ENCODE measurements at regions not wholly inside any gene's neighbourhood (a gene's known extent, or its start where the extent isn't known, plus 50 kb on each side); places are given as distances from the start of the nearest gene placed in this dataset.

- in situ Hi-C loops (cut with HindIII; ENCODE audit: low pct_ligation_motif_present, low sequenced_read_pairs): no loop called here
- no peak for DNase-seq
- Histone ChIP-seq H3K36me3 (replicated peaks) (no peaks in the 10 kb centered on the region), H3K27me3 (replicated peaks) (no peaks in the 10 kb centered on the region), H3K27ac (no peak overlapping the region), H3K4me3 (ENCODE audit: low read depth, low read length) (no peak overlapping the region)
- no peak for TF ChIP-seq CTCF (IDR thresholded peaks at IDR 0.05; ENCODE audit: low read depth, low read length, missing control alignments)
Observed at GRCh38 chr7:67690700-67691099, 694.1 kb downstream of the TYW1 start.

GRCh38 chr7:67692425-67692824 lies 695.8 kb downstream of the TYW1 start:
- no peak for DNase-seq
- in situ Hi-C loops (cut with HindIII; ENCODE audit: low pct_ligation_motif_present, low sequenced_read_pairs): no loop called here
- no peak overlapping the region for H3K27ac ChIP-seq
- H3K27me3 ChIP-seq (replicated peaks): no peaks in the 10 kb centered on the region
- H3K4me3 ChIP-seq (ENCODE audit: low read depth, low read length): no peak overlapping the region
- no peak for TF ChIP-seq CTCF (IDR thresholded peaks at IDR 0.05; ENCODE audit: low read depth, low read length, missing control alignments)
- no peaks in the 10 kb centered on the region for H3K36me3 ChIP-seq (replicated peaks)

- DNase-seq: no peak
- H3K27me3 ChIP-seq (replicated peaks): no peaks in the 10 kb centered on the region
- no peak overlapping the region for H3K4me3 ChIP-seq (ENCODE audit: low read depth, low read length)
- no peaks in the 10 kb centered on the region for H3K36me3 ChIP-seq (replicated peaks)
- no peak overlapping the region for H3K27ac ChIP-seq
- TF ChIP-seq CTCF (IDR thresholded peaks at IDR 0.05; ENCODE audit: low read depth, low read length, missing control alignments): no peak
- in situ Hi-C loops (cut with HindIII; ENCODE audit: low pct_ligation_motif_present, low sequenced_read_pairs): no loop called here
Observed at GRCh38 chr7:67696124-67696523, 699.5 kb downstream of the TYW1 start.

- no peak overlapping the region for H3K4me3 ChIP-seq (ENCODE audit: low read depth, low read length)
- H3K27me3 ChIP-seq (replicated peaks): no peaks in the 10 kb centered on the region
- no peak overlapping the region for H3K27ac ChIP-seq
- no peak for TF ChIP-seq CTCF (IDR thresholded peaks at IDR 0.05; ENCODE audit: low read depth, low read length, missing control alignments)
- no peak for DNase-seq
- in situ Hi-C loops (cut with HindIII; ENCODE audit: low pct_ligation_motif_present, low sequenced_read_pairs): no loop called here
- no peaks in the 10 kb centered on the region for H3K36me3 ChIP-seq (replicated peaks)
Observed at GRCh38 chr7:67696878-67697277, 700.2 kb downstream of the TYW1 start.

- Histone ChIP-seq H3K36me3 (replicated peaks) (no peaks in the 10 kb centered on the region), H3K27me3 (replicated peaks) (no peaks in the 10 kb centered on the region), H3K4me3 (ENCODE audit: low read depth, low read length) (no peak overlapping the region), H3K27ac (no peak overlapping the region)
- no peak for DNase-seq
- no peak for TF ChIP-seq CTCF (IDR thresholded peaks at IDR 0.05; ENCODE audit: low read depth, low read length, missing control alignments)
- in situ Hi-C loops (cut with HindIII; ENCODE audit: low pct_ligation_motif_present, low sequenced_read_pairs): no loop called here
Observed at GRCh38 chr7:67698354-67698753, 701.7 kb downstream of the TYW1 start.

GRCh38 chr7:67705850-67706249 lies 709.2 kb downstream of the TYW1 start:
- H3K36me3 ChIP-seq (replicated peaks): no peaks in the 10 kb centered on the region
- H3K4me3 ChIP-seq (ENCODE audit: low read depth, low read length): no peak overlapping the region
- no peak for TF ChIP-seq CTCF (IDR thresholded peaks at IDR 0.05; ENCODE audit: low read depth, low read length, missing control alignments)
- DNase-seq: no peak
- no peak overlapping the region for H3K27ac ChIP-seq
- in situ Hi-C loops (cut with HindIII; ENCODE audit: low pct_ligation_motif_present, low sequenced_read_pairs): no loop called here
- no peaks in the 10 kb centered on the region for H3K27me3 ChIP-seq (replicated peaks)
